HG02970 (cell line): ENCODE measurements at regions not wholly inside any gene's neighbourhood (a gene's known extent, or its start where the extent isn't known, plus 50 kb on each side); places are given as distances from the start of the nearest gene placed in this dataset.

Source experiments
- ATAC-seq: cut with Tn5 transposase; IDR thresholded peaks from one replicate; pipeline ENCODE4 v1.9.1; 2021; ENCODE audit warnings: mild to moderate bottlenecking, moderate library complexity, moderate number of reproducible peaks; ENCODE audit not compliant: unreplicated experiment, low FRiP score

GRCh38 chr18:67072791-67073190 is 443.7 kb downstream of the DSEL start:
- ATAC-seq, result no peak

- ATAC-seq, result no peak
Observed at GRCh38 chr18:67068608-67069007, 447.9 kb downstream of the DSEL start.

- no peak for ATAC-seq
Observed at GRCh38 chr18:67047334-67047733, 443.4 kb upstream of the CDH19 start.

- no peak for ATAC-seq
Observed at GRCh38 chr18:67043276-67043675, 439.4 kb upstream of the CDH19 start.

GRCh38 chr18:67041334-67041733 is 437.4 kb upstream of the CDH19 start:
- no peak for ATAC-seq

GRCh38 chr18:67035026-67035425 is 431.1 kb upstream of the CDH19 start:
- ATAC-seq, result no peak

- no peak for ATAC-seq
Observed at GRCh38 chr18:67023059-67023458, 419.2 kb upstream of the CDH19 start.

- no peak for ATAC-seq
Observed at GRCh38 chr18:67010919-67011318, 407.0 kb upstream of the CDH19 start.

- no peak for ATAC-seq
Observed at GRCh38 chr18:67007999-67008398, 404.1 kb upstream of the CDH19 start.

- ATAC-seq, result no peak
Observed at GRCh38 chr18:67007085-67007484, 403.2 kb upstream of the CDH19 start.

GRCh38 chr18:67001052-67001451 is 397.2 kb upstream of the CDH19 start:
- no peak for ATAC-seq

GRCh38 chr18:66999003-66999402 is 395.1 kb upstream of the CDH19 start:
- ATAC-seq, result no peak

GRCh38 chr18:66995270-66995669 is 391.4 kb upstream of the CDH19 start:
- no peak for ATAC-seq

- no peak for ATAC-seq
Observed at GRCh38 chr18:66994790-66995189, 390.9 kb upstream of the CDH19 start.

- no peak for ATAC-seq
Observed at GRCh38 chr18:66993492-66993891, 389.6 kb upstream of the CDH19 start.

- no peak for ATAC-seq
Observed at GRCh38 chr18:66990909-66991308, 387.0 kb upstream of the CDH19 start.

- ATAC-seq, result no peak
Observed at GRCh38 chr18:66979009-66979408, 375.1 kb upstream of the CDH19 start.

- ATAC-seq, result no peak
Observed at GRCh38 chr18:66972681-66973080, 368.8 kb upstream of the CDH19 start.

- ATAC-seq, result no peak
Observed at GRCh38 chr18:66971960-66972359, 368.1 kb upstream of the CDH19 start.

GRCh38 chr18:66966171-66966570 is 362.3 kb upstream of the CDH19 start:
- ATAC-seq, result no peak

GRCh38 chr18:66958309-66958708 is 354.4 kb upstream of the CDH19 start:
- ATAC-seq, result no peak

- no peak for ATAC-seq
Observed at GRCh38 chr18:66951750-66952149, 347.9 kb upstream of the CDH19 start.

- no peak for ATAC-seq
Observed at GRCh38 chr18:66949419-66949818, 345.5 kb upstream of the CDH19 start.
